ENCODE measurements at regions not wholly inside any gene's neighbourhood (a gene's known extent, or its start where the extent isn't known, plus 50 kb on each side); places are given as distances from the start of the nearest gene placed in this dataset.
"Not testable (repeated sequence)": the region's sequence is repeated elsewhere in the genome, so short reads cannot be mapped to it uniquely, and the experiment has no call there.

- DNase-seq (ENCODE audit: low read depth) = no peak
Measured at GRCh38 chr6:137802408-137803182, 64.5 kb upstream of the TNFAIP3 start.

DNA sequence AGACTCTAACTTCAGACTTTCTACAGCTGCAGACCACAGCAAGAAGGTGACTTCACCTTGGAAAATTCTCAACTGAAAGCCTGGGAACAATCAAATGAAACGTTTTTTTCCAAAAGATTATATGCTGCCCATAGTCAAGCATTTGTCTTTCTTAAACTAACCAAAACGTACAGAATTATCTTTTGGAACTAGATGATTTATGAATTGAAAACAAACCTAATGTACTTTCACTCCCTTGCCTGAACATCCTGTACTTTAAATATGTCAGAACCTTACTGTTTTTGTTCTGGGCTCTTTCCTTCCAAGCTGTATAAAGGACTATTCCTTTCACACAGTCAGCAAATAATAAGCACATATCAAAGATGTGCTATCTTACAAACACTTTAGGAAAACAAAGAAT is 62.4 kb upstream of the TNFAIP3 start:
- DNase-seq (ENCODE audit: low read depth) = no peak

GRCh38 chr6:137805622-137806021 is 61.4 kb upstream of the TNFAIP3 start:
- DNase-seq (ENCODE audit: low read depth) = no peak

DNA sequence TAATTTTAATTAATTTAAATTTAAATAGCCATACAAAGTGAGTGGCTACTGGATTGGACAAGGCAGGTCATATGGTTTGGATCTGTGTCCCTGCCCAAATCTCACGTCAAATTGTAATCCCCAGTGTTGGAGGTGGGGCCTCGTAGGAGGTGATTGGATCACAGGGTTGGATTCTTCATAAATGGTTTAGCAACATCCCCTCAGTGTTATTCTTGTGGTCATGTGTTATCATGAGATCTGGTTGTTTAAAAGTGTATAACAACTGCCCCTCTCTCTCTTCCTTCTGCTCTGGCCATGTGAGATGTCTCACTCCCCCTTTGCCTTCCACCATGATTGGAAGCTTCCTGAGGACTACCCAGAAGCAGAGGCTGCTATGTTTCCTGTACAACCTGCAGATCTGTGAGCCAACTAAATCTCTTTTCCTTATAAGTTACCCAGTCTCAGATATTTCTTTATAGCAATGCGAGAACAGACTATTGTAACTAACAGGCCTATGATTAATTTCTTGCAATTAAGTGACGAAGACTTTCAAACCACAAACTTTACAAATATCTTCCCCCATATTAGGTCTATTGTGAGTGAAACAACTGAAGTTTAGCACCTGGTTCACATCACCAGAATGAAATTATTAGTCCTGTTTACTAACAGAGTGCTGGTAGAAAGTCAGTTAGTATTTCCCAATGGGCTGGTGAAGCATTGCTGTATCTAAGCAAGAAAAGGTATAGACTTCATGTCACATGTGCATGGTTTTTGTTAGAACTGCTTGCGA is 60.0 kb upstream of the TNFAIP3 start:
- no peak for DNase-seq (ENCODE audit: low read depth)

DNA sequence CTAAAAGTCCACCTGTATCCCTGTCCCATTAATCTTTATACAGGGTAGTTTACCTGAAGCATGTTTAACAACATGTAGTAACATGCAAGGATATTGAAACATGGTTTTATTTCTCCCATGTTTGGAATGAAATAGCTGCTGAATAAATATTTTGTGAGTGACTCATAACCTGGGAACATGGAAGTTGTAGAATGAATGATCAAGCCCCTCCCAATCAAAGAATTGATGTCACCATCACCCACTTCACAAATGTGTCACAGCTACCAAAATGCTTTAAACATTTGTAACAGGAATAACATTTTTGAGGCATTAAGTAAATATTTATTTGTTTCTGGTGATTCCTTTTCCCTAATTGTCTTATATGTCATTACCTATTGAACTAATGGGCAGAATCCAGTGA is 58.9 kb upstream of the TNFAIP3 start:
- no peak for DNase-seq (ENCODE audit: low read depth)

DNA sequence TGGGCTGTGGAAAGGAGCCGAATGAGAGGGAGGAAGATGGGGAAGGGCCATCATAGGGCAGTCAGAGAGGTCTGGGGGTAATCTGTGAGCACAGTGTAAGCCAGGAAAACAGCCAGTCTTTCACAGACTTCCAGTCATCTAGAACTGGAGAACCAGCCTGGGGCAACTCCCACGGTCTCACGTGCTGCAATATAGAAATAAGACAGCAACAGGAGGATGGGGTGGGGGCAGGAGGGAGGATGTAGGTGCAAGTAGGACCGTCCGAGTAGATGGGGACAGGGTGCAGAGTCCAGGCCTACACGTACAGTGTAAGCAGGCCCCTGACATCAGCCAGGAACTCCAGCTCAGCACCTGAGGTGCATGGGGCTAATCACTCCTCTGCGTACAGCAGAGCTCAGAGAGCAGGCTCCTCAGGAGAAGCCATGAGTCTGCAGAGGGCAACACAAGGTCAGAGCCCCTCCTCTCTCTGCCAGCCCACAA is 58.2 kb upstream of the TNFAIP3 start:
- DNase-seq (ENCODE audit: low read depth) = no peak

DNA sequence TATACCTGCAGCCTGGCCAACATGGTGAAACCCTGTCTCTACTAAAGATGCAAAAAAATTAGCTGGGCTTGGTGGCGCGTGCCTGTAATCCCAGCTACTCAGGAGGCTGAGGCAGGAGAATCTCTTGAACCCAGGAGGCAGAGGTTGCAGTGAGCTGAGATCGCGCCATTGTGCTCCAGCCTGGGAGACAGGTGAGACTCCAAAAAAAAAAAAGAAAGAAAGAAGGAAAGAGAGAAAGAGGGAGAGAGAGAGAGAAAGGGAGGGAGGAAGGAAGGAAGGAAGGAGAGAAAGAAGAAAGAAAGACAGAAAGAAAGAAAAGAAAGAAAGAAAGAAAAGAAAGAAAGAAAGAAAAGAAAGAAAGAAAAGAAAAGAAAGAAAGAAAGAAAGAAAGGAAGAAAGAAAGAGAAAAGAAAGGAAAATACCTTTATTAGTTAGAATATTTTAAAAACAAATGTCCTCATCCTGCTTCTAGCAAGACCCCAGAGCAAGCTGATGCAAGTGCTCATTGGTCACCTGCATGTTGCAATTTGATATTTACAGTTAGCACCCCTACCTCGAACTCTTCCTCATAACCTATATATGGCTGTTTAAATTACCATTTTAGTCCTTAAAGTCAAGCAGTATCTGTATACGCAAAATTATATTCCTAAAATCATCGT is 57.0 kb upstream of the TNFAIP3 start:
- not testable (repeated sequence) for DNase-seq (ENCODE audit: low read depth)

DNA sequence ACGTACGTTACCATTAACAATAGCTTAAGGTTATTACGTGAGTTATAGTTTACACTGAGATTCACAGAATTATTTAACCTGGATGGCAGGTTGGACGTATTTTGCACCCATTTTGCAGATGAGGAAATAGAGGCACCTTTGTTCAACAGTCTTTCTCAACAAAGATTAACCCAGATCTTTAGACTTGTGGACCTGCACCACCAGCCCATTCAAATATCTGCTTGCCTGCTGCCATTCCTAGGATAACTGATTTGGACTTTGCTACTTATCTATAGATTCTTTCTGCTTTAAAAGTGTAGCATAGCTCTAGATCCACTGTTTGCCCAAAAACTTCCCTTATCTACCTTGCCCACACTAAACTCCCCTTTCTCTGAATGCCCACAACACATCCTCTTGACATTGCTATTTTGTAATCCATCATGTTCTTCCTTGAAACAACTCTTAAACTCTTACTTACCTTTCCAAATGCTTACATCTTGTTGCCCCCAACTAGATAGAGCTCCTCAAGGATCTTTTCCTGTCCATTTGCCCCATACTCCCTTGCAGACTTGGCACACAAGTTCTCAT is 56.4 kb upstream of the TNFAIP3 start:
- no peak for DNase-seq (ENCODE audit: low read depth)

DNA sequence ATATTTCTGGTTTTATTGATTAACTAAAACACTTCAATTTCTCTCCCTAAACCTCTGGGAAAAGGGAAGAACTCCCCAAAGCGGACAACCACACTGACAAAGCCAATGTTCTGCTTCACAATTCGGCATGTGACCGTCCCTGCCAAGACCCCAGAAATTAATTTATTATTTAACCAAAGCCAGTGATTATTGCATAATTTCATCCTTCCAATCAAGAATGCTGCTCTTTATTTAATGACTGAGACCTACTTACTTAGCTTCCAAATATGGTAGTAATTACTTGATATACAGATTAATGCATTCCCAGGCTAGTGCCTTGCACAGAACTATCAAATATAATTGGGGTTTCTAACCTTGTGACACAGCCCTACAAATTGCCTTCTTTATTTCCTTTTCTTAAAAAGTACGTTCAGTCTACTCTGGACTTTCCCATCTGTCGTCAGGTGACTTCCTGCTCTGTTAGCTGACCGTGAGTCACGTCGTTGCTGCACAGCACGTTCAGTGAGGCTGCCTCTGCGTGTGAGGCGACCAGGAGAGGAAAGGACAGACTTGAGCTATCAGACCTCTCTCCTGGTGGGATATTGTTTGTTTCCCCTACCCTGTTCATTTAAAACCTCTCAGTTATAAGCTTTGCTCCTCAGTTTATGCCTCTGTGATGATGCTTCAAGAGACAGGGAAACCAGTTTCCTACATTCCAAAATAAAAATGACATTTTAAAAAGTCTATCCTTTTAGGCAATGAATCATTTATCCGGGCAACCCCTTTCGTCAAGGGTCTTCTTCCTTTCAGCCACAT is 55.7 kb upstream of the TNFAIP3 start:
- DNase-seq (ENCODE audit: low read depth) = peak; percentile 55

GRCh38 chr6:137811916-137812553 is 55.0 kb upstream of the TNFAIP3 start:
- DNase-seq (ENCODE audit: low read depth) = no peak

- DNase-seq (ENCODE audit: low read depth) = no peak
Measured at GRCh38 chr6:137813308-137813970, 53.6 kb upstream of the TNFAIP3 start.

GRCh38 chr6:137814030-137814429 is 53.0 kb upstream of the TNFAIP3 start:
- DNase-seq (ENCODE audit: low read depth) = not testable (repeated sequence)

DNA sequence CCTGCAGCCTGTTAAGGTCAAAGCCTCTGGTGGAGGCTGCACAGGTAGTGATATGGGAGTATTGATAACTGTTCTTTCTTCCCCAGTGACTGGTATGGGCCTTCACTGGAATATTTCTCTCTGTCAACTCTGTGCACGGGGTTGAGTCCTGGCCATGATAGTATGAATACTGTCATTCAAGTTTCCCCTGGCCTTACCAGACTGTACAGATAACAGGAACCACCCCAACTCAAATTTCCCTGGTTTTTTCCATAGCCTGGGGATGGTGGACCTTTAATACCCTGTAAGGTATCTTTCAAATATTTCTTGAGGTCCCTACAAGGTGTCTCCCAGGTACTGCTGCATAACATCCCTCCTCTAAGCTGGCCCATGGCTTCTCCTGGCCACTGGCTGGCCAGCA is 51.4 kb upstream of the TNFAIP3 start:
- DNase-seq (ENCODE audit: low read depth) = no peak

DNA sequence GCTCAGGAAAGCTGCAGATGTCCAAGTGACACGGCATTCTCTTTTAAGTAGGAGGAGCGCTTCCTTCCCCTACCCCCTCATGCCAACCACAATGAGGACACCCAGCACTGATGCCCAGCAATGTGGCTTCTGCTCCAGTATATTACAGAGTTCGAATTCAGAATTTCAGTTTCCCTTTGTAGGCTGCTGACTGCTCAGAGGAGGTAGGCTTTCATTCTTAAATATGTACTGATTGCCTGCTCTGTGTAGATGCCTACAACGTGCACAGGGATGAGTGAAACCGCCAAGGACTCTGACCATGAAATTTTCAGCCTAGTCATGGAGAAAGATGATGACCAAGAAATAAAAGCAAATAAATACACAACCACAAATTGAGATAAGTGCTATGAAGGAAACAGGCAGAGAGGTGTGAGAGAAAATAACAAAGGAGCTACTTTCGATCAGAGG is 50.9 kb upstream of the TNFAIP3 start:
- no peak for DNase-seq (ENCODE audit: low read depth)

DNA sequence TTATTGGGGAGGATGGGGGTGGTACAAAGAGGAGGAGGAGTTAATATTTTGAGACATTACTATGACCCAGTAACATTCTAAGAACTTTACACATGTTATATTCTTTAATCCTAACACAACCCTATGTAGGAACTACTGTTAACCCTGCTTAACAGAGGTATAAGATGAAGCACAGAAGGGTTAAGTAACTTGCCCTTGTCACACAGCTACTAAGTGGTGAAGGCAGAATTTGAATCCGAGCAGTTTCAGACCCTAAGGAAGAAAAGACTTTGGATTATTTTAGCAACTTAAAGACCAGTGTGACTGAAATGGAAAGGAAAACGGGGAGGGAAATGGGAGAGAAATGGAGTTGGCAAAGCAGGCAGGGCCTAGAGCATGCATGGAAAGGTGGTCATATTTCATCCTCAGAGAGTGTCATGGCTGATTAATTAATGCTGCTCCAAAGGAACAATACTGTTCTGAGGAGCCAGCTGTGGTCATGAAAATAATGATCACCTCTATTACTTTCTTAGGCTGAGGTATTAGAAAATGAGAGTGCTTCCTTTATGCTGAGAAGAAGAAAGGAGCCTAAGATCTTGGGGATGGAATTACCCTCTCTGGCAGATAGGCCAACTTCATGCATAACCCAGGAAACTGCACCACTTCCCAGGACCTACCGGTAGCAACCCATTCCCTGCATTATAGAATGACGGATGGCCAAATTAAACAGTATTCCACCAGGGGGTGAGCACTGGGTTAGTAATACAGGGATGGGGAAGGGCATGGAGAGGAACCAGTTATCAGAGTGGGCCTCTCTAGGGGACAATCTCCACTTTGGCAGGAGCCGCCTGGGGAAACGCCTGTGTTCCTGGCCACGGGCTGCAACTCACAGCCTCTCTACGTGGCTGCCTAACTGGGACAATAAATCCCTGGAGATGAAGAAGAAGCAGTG is 50.1 kb upstream of the TNFAIP3 start:
- no peak for DNase-seq (ENCODE audit: low read depth)

Data from stimulated activated CD8-positive, alpha-beta memory T cell treated with anti-CD3 and anti-CD28 coated beads, Interleukin-4, amount 100 ng/mL, for 24 hours (primary cell).